IMR-90 (cell line): ENCODE measurements at regions not wholly inside any gene's neighbourhood (a gene's known extent, or its start where the extent isn't known, plus 50 kb on each side); places are given as distances from the start of the nearest gene placed in this dataset.

Experiments used
- ATAC-seq: fragments of 200-7000 bp; cut with Tn5 transposase; 2 replicates; pipeline ENCODE4 v1.9.1; 2020; ENCODE audit warnings: low read depth, mild to moderate bottlenecking, moderate library complexity
- BruUV-seq: library from RNA; stranded (reverse); fragments of 400-500 nt; replicated peaks from 2 replicates; lab custom pipeline; 2021; lab: Mats Ljungman, UMichigan
- CTCF ChIA-PET: fragments of 300-600 bp; formaldehyde crosslinking; extraction: SDS; loops from one replicate; lab custom pipeline; 2021; ENCODE audit warnings: antibody characterized with exemption; lab: Yijun Ruan, JAX
- POLR2A ChIA-PET: fragments of 300-600 bp; sonication (Branson Sonifier 250); formaldehyde crosslinking; loops from one replicate; lab custom pipeline; 2022; ENCODE audit warnings: antibody characterized with exemption; ENCODE audit not compliant: unreplicated experiment; lab: Charles Lee
- DNase-seq: peaks from one replicate; pipeline ENCODE4 v3.0.0; 2013
- H2AFZ ChIP-seq: replicated peaks from 2 replicates; pipeline ENCODE3; 2013; ENCODE audit warnings: low read length, mild to moderate bottlenecking; ENCODE audit not compliant: poor library complexity
- H2AK5ac ChIP-seq: 2 replicates; pipeline ENCODE4 v1.6.1; 2013; ENCODE audit warnings: low read depth, low read length, inconsistent platforms
- H2AK9ac ChIP-seq: replicated peaks from 2 replicates; pipeline ENCODE3; 2013; ENCODE audit warnings: mild to moderate bottlenecking, low read depth, low read length, moderate library complexity; ENCODE audit not compliant: poor library complexity
- H2BK120ac ChIP-seq: 2 replicates; pipeline ENCODE4 v1.6.1; 2013; ENCODE audit warnings: low read depth, low read length, inconsistent platforms
- H2BK15ac ChIP-seq: 3 replicates; pipeline ENCODE4 v1.6.1; 2013; ENCODE audit warnings: low read depth, low read length, inconsistent platforms
- H2BK20ac ChIP-seq: 2 replicates; pipeline ENCODE4 v1.6.1; 2013; ENCODE audit warnings: low read depth, mild to moderate bottlenecking, inconsistent platforms, low read length, moderate library complexity
- H2BK5ac ChIP-seq: 2 replicates; pipeline ENCODE4 v1.6.1; 2013; ENCODE audit warnings: mild to moderate bottlenecking, low read depth, low read length, inconsistent platforms; ENCODE audit not compliant: poor library complexity, severe bottlenecking
- H3K14ac ChIP-seq: replicated peaks from 2 replicates; pipeline ENCODE4 v1.6.1; 2013; ENCODE audit warnings: low read depth, low read length, inconsistent platforms
- H3K18ac ChIP-seq: 2 replicates; pipeline ENCODE4 v1.6.1; 2013; ENCODE audit warnings: low read depth, low read length, control low read depth
- H3K23ac ChIP-seq: 2 replicates; pipeline ENCODE4 v1.6.1; 2013; ENCODE audit warnings: low read depth, low read length, inconsistent platforms
- H3K27ac ChIP-seq: 2 replicates; pipeline ENCODE4 v1.5.1; 2013; ENCODE audit warnings: mild to moderate bottlenecking, control low read depth, low read length; ENCODE audit not compliant: insufficient read depth
- H3K27me3 ChIP-seq: 2 replicates; pipeline ENCODE4 v1.6.1; 2013; ENCODE audit warnings: low read length; ENCODE audit not compliant: control insufficient read depth, insufficient read depth
- H3K36me3 ChIP-seq: 2 replicates; pipeline ENCODE4 v1.6.1; 2013; ENCODE audit warnings: low read length, mixed read lengths; ENCODE audit not compliant: control insufficient read depth, insufficient read depth
- H3K4ac ChIP-seq: 2 replicates; pipeline ENCODE4 v1.6.1; 2013; ENCODE audit warnings: low read depth, low read length, inconsistent platforms
- H3K4me1 ChIP-seq: 2 replicates; pipeline ENCODE4 v1.6.1; 2013; ENCODE audit warnings: low read length, mixed read lengths; ENCODE audit not compliant: control insufficient read depth, insufficient read depth
- H3K4me2 ChIP-seq: 2 replicates; pipeline ENCODE4 v1.6.1; 2013; ENCODE audit warnings: low read depth, mild to moderate bottlenecking, control low read depth, low read length, moderate library complexity
- H3K4me3 ChIP-seq: 2 replicates; pipeline ENCODE4 v1.5.1; 2013; ENCODE audit warnings: low read depth, mild to moderate bottlenecking, control low read depth, low read length, moderate library complexity; ENCODE audit not compliant: insufficient read depth
- H3K56ac ChIP-seq: 2 replicates; pipeline ENCODE4 v1.6.1; 2013; ENCODE audit warnings: low read length, inconsistent platforms; ENCODE audit not compliant: insufficient read depth; ENCODE audit errors: extremely low read depth
- H3K79me1 ChIP-seq, 2 experiments: 2 replicates each; pipeline ENCODE4 v1.6.1; 2013; ENCODE audit warnings: low read length in 2 of 2, inconsistent platforms in 1 of 2, low read depth in 1 of 2
- H3K9ac ChIP-seq: 2 replicates; pipeline ENCODE4 v1.6.1; 2013; ENCODE audit warnings: low read depth, low read length, control low read depth
- H3K9me1 ChIP-seq: 2 replicates; pipeline ENCODE4 v1.6.1; 2013; ENCODE audit warnings: low read length, inconsistent platforms; ENCODE audit not compliant: insufficient read depth
- H3K9me3 ChIP-seq: 2 replicates; pipeline ENCODE4 v1.6.1; 2013; ENCODE audit warnings: low read length; ENCODE audit not compliant: control insufficient read depth, insufficient read depth
- H4K20me1 ChIP-seq: 2 replicates; pipeline ENCODE4 v1.6.1; 2013; ENCODE audit warnings: low read length, inconsistent platforms; ENCODE audit not compliant: insufficient read depth
- H4K5ac ChIP-seq: 2 replicates; pipeline ENCODE4 v1.6.1; 2013; ENCODE audit warnings: mild to moderate bottlenecking, low read depth, low read length, control low read depth
- H4K8ac ChIP-seq, 2 experiments: 2 replicates each; pipeline ENCODE4 v1.6.1; 2013; ENCODE audit warnings: low read depth in 2 of 2, low read length in 2 of 2, control low read depth in 1 of 2, inconsistent platforms in 1 of 2
- H4K91ac ChIP-seq: 2 replicates; pipeline ENCODE4 v1.6.1; 2013; ENCODE audit warnings: low read depth, low read length, inconsistent platforms; ENCODE audit not compliant: insufficient read depth
- BHLHE40 ChIP-seq: fragments of 150-350 bp; IDR thresholded peaks from 2 replicates; pipeline ENCODE4 v1.6.1; 2016; ENCODE audit warnings: mild to moderate bottlenecking, low read depth, low read length
- CEBPB ChIP-seq: IDR thresholded peaks from 2 replicates; pipeline ENCODE4 v1.6.1; 2012; ENCODE audit warnings: low read depth, low read length, improper control_type of control experiment
- CHD1 ChIP-seq: IDR thresholded peaks from 2 replicates; pipeline ENCODE4 v1.6.1; 2012; ENCODE audit warnings: low read depth, low read length, improper control_type of control experiment
- ELK1 ChIP-seq: fragments of 150-350 bp; IDR thresholded peaks from 2 replicates; pipeline ENCODE4 v1.6.1; 2016; ENCODE audit warnings: low read depth, mild to moderate bottlenecking, low read length, moderate library complexity, borderline replicate concordance
- FOS ChIP-seq: fragments of 150-350 bp; IDR thresholded peaks from 2 replicates; pipeline ENCODE4 v1.6.1; 2016; ENCODE audit warnings: low read depth, low read length
- MAFK ChIP-seq: IDR thresholded peaks from 2 replicates; pipeline ENCODE4 v1.6.1; 2012; ENCODE audit warnings: low read depth, low read length, improper control_type of control experiment
- MAZ ChIP-seq: IDR thresholded peaks from 2 replicates; pipeline ENCODE4 v1.6.1; 2012; ENCODE audit warnings: low read depth, mild to moderate bottlenecking, low read length, improper control_type of control experiment, moderate library complexity, borderline replicate concordance
- NFE2L2 ChIP-seq: fragments of 150-350 bp; IDR thresholded peaks from 2 replicates; pipeline ENCODE4 v1.6.1; 2016; ENCODE audit warnings: low read depth, mild to moderate bottlenecking, low read length
- POLR2A ChIP-seq: IDR thresholded peaks from 2 replicates; pipeline ENCODE4 v1.6.1; 2012; ENCODE audit warnings: mild to moderate bottlenecking, low read depth, low read length
- RAD21 ChIP-seq: IDR thresholded peaks from 2 replicates; pipeline ENCODE4 v1.6.1; 2012; ENCODE audit warnings: low read length, improper control_type of control experiment
- RCOR1 ChIP-seq: IDR thresholded peaks from 2 replicates; pipeline ENCODE4 v1.6.1; 2012; ENCODE audit warnings: mild to moderate bottlenecking, low read length, improper control_type of control experiment; ENCODE audit not compliant: insufficient replicate concordance
- SMC3 ChIP-seq: fragments of 150-350 bp; IDR thresholded peaks from 2 replicates; pipeline ENCODE4 v1.6.1; 2016; ENCODE audit warnings: low read depth, mild to moderate bottlenecking, antibody characterized with exemption, low read length, moderate library complexity
- dilution Hi-C: fragments of 300-500 bp; cut with HindIII; formaldehyde crosslinking; loops from one replicate; pipeline ENCODE4 v1.14.3; 2018; ENCODE audit warnings: low sequenced_read_pairs; ENCODE audit not compliant: unreplicated experiment
- in situ Hi-C: fragments of 300-500 bp; cut with MboI; formaldehyde crosslinking; loops from 3 replicates; pipeline ENCODE4 v1.14.3; 2019; ENCODE audit warnings: low sequenced_read_pairs, inconsistent platforms, mixed read lengths
- intact Hi-C: fragments of 100-400 bp; cut with micrococcal nuclease; formaldehyde crosslinking; loops from 2 replicates; pipeline ENCODE4 v1.10.0; 2022
- TF ChIP-seq, protein P1 (sequence below): conservative IDR thresholded peaks from 2 replicates; pipeline ENCODE4 v1.5.1; 2012; ENCODE audit warnings: mild to moderate bottlenecking, low read depth, low read length, improper control_type of control experiment
- TF ChIP-seq, protein P2 (sequence below): fragments of 150-350 bp; IDR thresholded peaks from 2 replicates; pipeline ENCODE4 v1.6.1; 2017; ENCODE audit warnings: mild to moderate bottlenecking, antibody characterized with exemption, low read length, low read depth

DNA sequence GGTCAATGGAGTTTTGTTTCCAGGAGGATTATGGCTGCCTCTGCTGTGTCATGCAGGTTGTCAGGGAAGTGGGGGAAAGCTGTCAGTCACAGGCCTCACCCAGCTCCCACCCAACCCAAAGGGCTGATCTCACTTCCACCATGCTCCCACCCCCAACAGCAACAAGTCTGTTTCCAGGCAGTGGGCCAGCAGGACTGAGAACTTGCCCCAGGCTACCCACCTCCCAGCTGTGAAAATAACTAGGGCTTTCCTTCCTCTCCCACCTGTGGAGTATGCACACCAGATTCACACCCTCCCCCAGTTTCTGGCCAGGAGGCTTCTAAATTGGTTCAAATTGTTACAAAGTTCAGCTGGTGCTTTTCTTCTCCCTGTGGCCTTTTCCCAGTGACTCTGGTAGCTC is 95.6 kb upstream of the ACVR1 start:
- no peak overlapping the region for H2AFZ ChIP-seq
- CTCF ChIA-PET, result no interaction called here
- H3K4me3 ChIP-seq, result no peak overlapping the region
- no peak overlapping the region for H3K4me2 ChIP-seq
- H3K36me3 ChIP-seq, result no peaks in the 10 kb centered on the region
- no peaks in the 10 kb centered on the region for H3K4me1 ChIP-seq
- BruUV-seq, result no TSS peak
- H2BK120ac ChIP-seq, result no peak overlapping the region
- no peak overlapping the region for H2BK15ac ChIP-seq
- ATAC-seq (no peak), DNase-seq (no peak)
- no peak overlapping the region for H3K56ac ChIP-seq
- H2BK20ac ChIP-seq, result no peak overlapping the region
- no peak overlapping the region for H4K8ac ChIP-seq
- intact Hi-C loops (no loop called here), in situ Hi-C loops (no loop called here), dilution Hi-C loops (no loop called here)
- no peak overlapping the region for H2AK9ac ChIP-seq
- H3K9me3 ChIP-seq, result no peaks in the 10 kb centered on the region
- H3K23ac ChIP-seq, result no peak overlapping the region
- no peak overlapping the region for H2AK5ac ChIP-seq
- H3K79me1 ChIP-seq, result no peaks in the 10 kb centered on the region
- no peak overlapping the region for H3K18ac ChIP-seq
- TF ChIP-seq, protein P1, sequence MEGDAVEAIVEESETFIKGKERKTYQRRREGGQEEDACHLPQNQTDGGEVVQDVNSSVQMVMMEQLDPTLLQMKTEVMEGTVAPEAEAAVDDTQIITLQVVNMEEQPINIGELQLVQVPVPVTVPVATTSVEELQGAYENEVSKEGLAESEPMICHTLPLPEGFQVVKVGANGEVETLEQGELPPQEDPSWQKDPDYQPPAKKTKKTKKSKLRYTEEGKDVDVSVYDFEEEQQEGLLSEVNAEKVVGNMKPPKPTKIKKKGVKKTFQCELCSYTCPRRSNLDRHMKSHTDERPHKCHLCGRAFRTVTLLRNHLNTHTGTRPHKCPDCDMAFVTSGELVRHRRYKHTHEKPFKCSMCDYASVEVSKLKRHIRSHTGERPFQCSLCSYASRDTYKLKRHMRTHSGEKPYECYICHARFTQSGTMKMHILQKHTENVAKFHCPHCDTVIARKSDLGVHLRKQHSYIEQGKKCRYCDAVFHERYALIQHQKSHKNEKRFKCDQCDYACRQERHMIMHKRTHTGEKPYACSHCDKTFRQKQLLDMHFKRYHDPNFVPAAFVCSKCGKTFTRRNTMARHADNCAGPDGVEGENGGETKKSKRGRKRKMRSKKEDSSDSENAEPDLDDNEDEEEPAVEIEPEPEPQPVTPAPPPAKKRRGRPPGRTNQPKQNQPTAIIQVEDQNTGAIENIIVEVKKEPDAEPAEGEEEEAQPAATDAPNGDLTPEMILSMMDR, result no peak
- TF ChIP-seq, protein P2, sequence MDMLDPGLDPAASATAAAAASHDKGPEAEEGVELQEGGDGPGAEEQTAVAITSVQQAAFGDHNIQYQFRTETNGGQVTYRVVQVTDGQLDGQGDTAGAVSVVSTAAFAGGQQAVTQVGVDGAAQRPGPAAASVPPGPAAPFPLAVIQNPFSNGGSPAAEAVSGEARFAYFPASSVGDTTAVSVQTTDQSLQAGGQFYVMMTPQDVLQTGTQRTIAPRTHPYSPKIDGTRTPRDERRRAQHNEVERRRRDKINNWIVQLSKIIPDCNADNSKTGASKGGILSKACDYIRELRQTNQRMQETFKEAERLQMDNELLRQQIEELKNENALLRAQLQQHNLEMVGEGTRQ, result no peak
- no peak for TF ChIP-seq CHD1
- TF ChIP-seq MAZ, result no peak
- no peak for TF ChIP-seq BHLHE40
- no peak for TF ChIP-seq FOS
- no peak for TF ChIP-seq SMC3
- TF ChIP-seq CEBPB, result no peak
- no peak for TF ChIP-seq ELK1
- no peak for TF ChIP-seq RAD21
- no peak for TF ChIP-seq RCOR1
- no peak for TF ChIP-seq NFE2L2
- no peak for TF ChIP-seq MAFK
- TF ChIP-seq POLR2A, result no peak
- H3K4ac ChIP-seq, result no peak overlapping the region
- H4K5ac ChIP-seq, result no peak overlapping the region
- H4K20me1 ChIP-seq, result no peaks in the 10 kb centered on the region
- POLR2A ChIA-PET, result no interaction called here
- H2BK5ac ChIP-seq, result no peak overlapping the region
- H3K27me3 ChIP-seq, result no peaks in the 10 kb centered on the region
- no peak overlapping the region for H3K27ac ChIP-seq
- H3K9ac ChIP-seq, result no peak overlapping the region
- H4K91ac ChIP-seq, result no peak overlapping the region
- no peaks in the 10 kb centered on the region for H3K9me1 ChIP-seq
- no peak overlapping the region for H3K14ac ChIP-seq
